HepG2 (cell line): ENCODE measurements at regions not wholly inside any gene's neighbourhood (a gene's known extent, or its start where the extent isn't known, plus 50 kb on each side); places are given as distances from the start of the nearest gene placed in this dataset.

Source experiments
- ATAC-seq: fragments of 200-7000 bp; cut with Tn5 transposase; 3 replicates; pipeline ENCODE4 v1.9.1; 2020; ENCODE audit warnings: mild to moderate bottlenecking, moderate library complexity
- BruUV-seq: library from RNA; stranded (reverse); fragments of 400-500 nt; replicated peaks from 2 replicates; lab custom pipeline; 2021; lab: Mats Ljungman, UMichigan
- CTCF ChIA-PET: fragments of 300-600 bp; formaldehyde crosslinking; extraction: SDS; loops from one replicate; lab custom pipeline; 2021; ENCODE audit warnings: low total read pairs, inconsistent platforms, low intra/inter-chr PET ratio; lab: Yijun Ruan, JAX
- POLR2A ChIA-PET: fragments of 350-600 bp; sonication (Branson Sonifier 250); formaldehyde crosslinking; loops from one replicate; lab custom pipeline; 2020; ENCODE audit warnings: antibody characterized with exemption, inconsistent platforms; lab: Yijun Ruan, JAX
- DNase-seq: peaks from one replicate; pipeline ENCODE4 v3.0.0-alpha.2; 2015; ENCODE audit warnings: low spot score
- FAIRE-seq: peaks from 3 replicates; lab custom pipeline; 2011; peaks lifted over from hg19 to GRCh38; lab: Jason Lieb, UNC
- H2AFZ ChIP-seq: one replicate; pipeline ENCODE4 v1.6.1; 2011; ENCODE audit warnings: low read length, inconsistent platforms
- H3K27ac ChIP-seq: fragments of 300-600 bp; 3 replicates; pipeline ENCODE4 v1.8.0; 2011; ENCODE audit warnings: mixed run types, mild to moderate bottlenecking, mixed read lengths, low read length, inconsistent platforms; ENCODE audit not compliant: insufficient read depth; ENCODE audit errors: extremely low read length
- H3K27me3 ChIP-seq, 2 experiments: fragments of 200-600 bp in 1 of 2; 2 replicates in 1 of 2; 3 replicates in 1 of 2; pipeline versions ENCODE4 v1.6.0 to v1.8.0; 2011; ENCODE audit warnings: low read length in 2 of 2, mild to moderate bottlenecking in 2 of 2, moderate library complexity in 2 of 2, inconsistent platforms in 1 of 2; ENCODE audit not compliant: insufficient read depth in 2 of 2, control insufficient read depth in 1 of 2
- H3K36me3 ChIP-seq, 2 experiments: fragments of 200-600 bp in 1 of 2; replicated peaks in 1 of 2; 2 replicates in 1 of 2; 3 replicates in 1 of 2; pipeline versions ENCODE4 v1.5.1 to v1.8.0; 2011; ENCODE audit warnings: low read length in 2 of 2, inconsistent platforms in 1 of 2; ENCODE audit not compliant: insufficient read depth in 2 of 2, control insufficient read depth in 1 of 2
- H3K4me1 ChIP-seq: 2 replicates; pipeline ENCODE4 v1.5.1; 2012; ENCODE audit warnings: low read length, inconsistent platforms; ENCODE audit not compliant: insufficient read depth
- H3K4me2 ChIP-seq: 2 replicates; pipeline ENCODE4 v1.6.0; 2011; ENCODE audit warnings: low read depth, low read length, inconsistent platforms
- H3K4me3 ChIP-seq, 3 experiments: fragments of 200-600 bp in 1 of 3; sonication (generic), shearing (Covaris generic) in 1 of 3; replicated peaks in 1 of 3; 2 replicates each; pipeline ENCODE4 v1.5.1; 2011 to 2016; ENCODE audit warnings: low read length in 3 of 3, inconsistent platforms in 2 of 3, low read depth in 2 of 3, mild to moderate bottlenecking in 2 of 3, control low read depth in 1 of 3, mixed read lengths in 1 of 3; ENCODE audit not compliant: insufficient read depth in 1 of 3
- H3K79me2 ChIP-seq: one replicate; pipeline ENCODE4 v1.6.1; 2011; ENCODE audit warnings: low read length, inconsistent platforms; ENCODE audit not compliant: insufficient read depth
- H3K9ac ChIP-seq: 2 replicates; pipeline ENCODE4 v1.6.0; 2011; ENCODE audit warnings: mild to moderate bottlenecking, low read depth, low read length, inconsistent platforms; ENCODE audit not compliant: insufficient read depth
- H3K9me3 ChIP-seq: 2 replicates; pipeline ENCODE4 v1.5.1; 2012; ENCODE audit warnings: mild to moderate bottlenecking, low read length
- H4K20me1 ChIP-seq: 2 replicates; pipeline ENCODE4 v1.6.0; 2011; ENCODE audit warnings: inconsistent platforms, mild to moderate bottlenecking, low read length, moderate library complexity; ENCODE audit not compliant: insufficient read depth
- FOXK2 ChIP-seq: fragments of 450-650 bp; IDR thresholded peaks from 2 replicates; pipeline ENCODE4 v1.6.1; 2016
- GATAD2A ChIP-seq: IDR thresholded peaks from 2 replicates; pipeline ENCODE4 v1.6.1; 2016
- GLI4 ChIP-seq: sonication (generic); formaldehyde crosslinking; IDR thresholded peaks from 2 replicates; pipeline ENCODE4 v1.5.1; 2020; ENCODE audit warnings: missing genetic modification reagents, mild to moderate bottlenecking, moderate library complexity, borderline replicate concordance
- MYC ChIP-seq: sonication (generic); formaldehyde crosslinking; IDR thresholded peaks from 2 replicates; pipeline ENCODE4 v1.9.0; 2021; ENCODE audit warnings: missing genetic modification reagents, borderline replicate concordance
- NFE2L1 ChIP-seq: sonication (generic); formaldehyde crosslinking; IDR thresholded peaks from 2 replicates; pipeline ENCODE4 v1.4.0; 2020; ENCODE audit warnings: missing genetic modification reagents, mild to moderate bottlenecking, borderline replicate concordance
- PITX1 ChIP-seq: sonication (generic); formaldehyde crosslinking; IDR thresholded peaks from 2 replicates; pipeline ENCODE4 v1.5.1; 2020; ENCODE audit warnings: mild to moderate bottlenecking, missing genetic modification reagents
- PTBP1 ChIP-seq: fragments of 200-400 bp; formaldehyde crosslinking; IDR thresholded peaks from 2 replicates; pipeline ENCODE4 v1.6.1; 2018; ENCODE audit warnings: low read length, low read depth; ENCODE audit not compliant: poor library complexity, severe bottlenecking
- SRSF4 ChIP-seq: fragments of 200-400 bp; formaldehyde crosslinking; IDR thresholded peaks from one replicate; pipeline ENCODE4 v1.6.1; 2018; ENCODE audit warnings: mild to moderate bottlenecking, low read depth, low read length, moderate library complexity; ENCODE audit not compliant: poor library complexity, severe bottlenecking
- WIZ ChIP-seq: sonication (generic); formaldehyde crosslinking; IDR thresholded peaks from 2 replicates; pipeline ENCODE4 v1.5.1; 2020; ENCODE audit warnings: mild to moderate bottlenecking, missing genetic modification reagents
- ZBTB14 ChIP-seq: sonication (generic); formaldehyde crosslinking; IDR thresholded peaks from 2 replicates; pipeline ENCODE4 v1.4.0; 2020; ENCODE audit warnings: missing genetic modification reagents
- ZNF260 ChIP-seq: sonication (generic); formaldehyde crosslinking; IDR thresholded peaks from 2 replicates; pipeline ENCODE4 v1.4.0; 2020; ENCODE audit warnings: missing genetic modification reagents, low read depth, mild to moderate bottlenecking, borderline replicate concordance
- ZNF513 ChIP-seq: sonication (generic); formaldehyde crosslinking; conservative IDR thresholded peaks from 2 replicates; pipeline ENCODE4 v1.5.0; 2020; ENCODE audit warnings: missing genetic modification reagents
- ZNF644 ChIP-seq: IDR thresholded peaks from 2 replicates; pipeline ENCODE4 v1.6.1; 2016; ENCODE audit warnings: low read depth
- ZNF672 ChIP-seq: sonication (generic); formaldehyde crosslinking; IDR thresholded peaks from 2 replicates; pipeline ENCODE4 v1.8.1; 2022; ENCODE audit warnings: missing genetic modification reagents
- ZSCAN31 ChIP-seq: sonication (generic); formaldehyde crosslinking; IDR thresholded peaks from 2 replicates; pipeline ENCODE4 v1.5.0; 2020; ENCODE audit warnings: low read depth, mild to moderate bottlenecking, missing genetic modification reagents
- WGBS: methylation state at CpG from one replicate; pipeline ENCODE4 v1.1.6; 2017; ENCODE audit warnings: low lambda C conversion rate; 5-methylcytosine and 5-hydroxymethylcytosine counted together
- in situ Hi-C: cut with HindIII; loops from 2 replicates; pipeline ENCODE4 v1.10.0; 2017; ENCODE audit warnings: low pct_unique_long_range_greater_than_20kb; ENCODE audit not compliant: extremely low pct_ligation_motif_present
- intact Hi-C: fragments of 100-400 bp; cut with micrococcal nuclease; formaldehyde crosslinking; loops from one replicate; pipeline ENCODE4 v1.10.0; 2022; ENCODE audit not compliant: unreplicated experiment
- TF ChIP-seq, protein P1 (sequence below): fragments of 450-650 bp; IDR thresholded peaks from 2 replicates; pipeline ENCODE4 v1.6.1; 2016
- TF ChIP-seq, protein P2 (sequence below): IDR thresholded peaks from 2 replicates; pipeline ENCODE4 v1.6.1; 2018; ENCODE audit warnings: missing genetic modification reagents, mild to moderate bottlenecking, missing compliant biosample characterization

DNA sequence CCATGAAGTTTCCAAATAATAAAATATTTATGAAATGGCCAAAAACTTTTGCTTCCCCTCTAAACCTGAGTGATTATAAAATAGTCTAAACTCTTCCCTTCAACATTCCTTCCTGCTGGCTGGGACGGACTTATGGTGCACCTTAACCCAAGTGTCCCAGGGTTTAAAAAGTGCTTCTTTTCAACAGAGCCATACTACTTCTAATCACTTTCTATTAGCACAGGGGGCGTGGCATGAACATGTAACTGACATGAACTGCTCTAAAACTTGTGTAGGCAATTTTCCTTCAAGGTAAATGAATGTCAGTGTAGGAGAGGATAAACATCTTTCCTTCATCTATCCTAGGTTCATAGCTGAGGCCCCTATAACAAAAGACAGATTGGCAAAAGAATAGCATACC is 163.6 kb upstream of the RIMS1 start:
- Histone ChIP-seq H2AFZ (no peak overlapping the region), H4K20me1 (no peaks in the 10 kb centered on the region), H3K4me2 (no peak overlapping the region), H3K36me3 (no peaks in the 10 kb centered on the region), H3K9ac (no peak overlapping the region), H3K4me1 (no peaks in the 10 kb centered on the region), H3K79me2 (no peaks in the 10 kb centered on the region), H3K9me3 (no peaks in the 10 kb centered on the region), H3K27ac (no peak overlapping the region), H3K27me3 (no peaks in the 10 kb centered on the region), H3K4me3 (no peak overlapping the region)
- FAIRE-seq, result no peak
- TF ChIP-seq GLI4 (CRISPR knock-in tag) (no peak), PITX1 (CRISPR knock-in tag) (no peak), PTBP1 (no peak), SRSF4 (no peak), MYC (CRISPR knock-in tag) (no peak), ZNF513 (CRISPR knock-in tag) (no peak), GATAD2A (CRISPR knock-in tag) (no peak), ZNF672 (no peak), ZNF644 (CRISPR knock-in tag) (no peak), ZSCAN31 (CRISPR knock-in tag) (no peak), FOXK2 (no peak), NFE2L1 (no peak), WIZ (no peak), ZBTB14 (no peak), ZNF260 (CRISPR knock-in tag) (no peak)
- TF ChIP-seq, protein P1, sequence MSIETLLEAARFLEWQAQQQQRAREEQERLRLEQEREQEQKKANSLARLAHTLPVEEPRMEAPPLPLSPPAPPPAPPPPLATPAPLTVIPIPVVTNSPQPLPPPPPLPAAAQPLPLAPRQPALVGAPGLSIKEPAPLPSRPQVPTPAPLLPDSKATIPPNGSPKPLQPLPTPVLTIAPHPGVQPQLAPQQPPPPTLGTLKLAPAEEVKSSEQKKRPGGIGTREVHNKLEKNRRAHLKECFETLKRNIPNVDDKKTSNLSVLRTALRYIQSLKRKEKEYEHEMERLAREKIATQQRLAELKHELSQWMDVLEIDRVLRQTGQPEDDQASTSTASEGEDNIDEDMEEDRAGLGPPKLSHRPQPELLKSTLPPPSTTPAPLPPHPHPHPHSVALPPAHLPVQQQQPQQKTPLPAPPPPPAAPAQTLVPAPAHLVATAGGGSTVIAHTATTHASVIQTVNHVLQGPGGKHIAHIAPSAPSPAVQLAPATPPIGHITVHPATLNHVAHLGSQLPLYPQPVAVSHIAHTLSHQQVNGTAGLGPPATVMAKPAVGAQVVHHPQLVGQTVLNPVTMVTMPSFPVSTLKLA, result no peak
- TF ChIP-seq, protein P2, sequence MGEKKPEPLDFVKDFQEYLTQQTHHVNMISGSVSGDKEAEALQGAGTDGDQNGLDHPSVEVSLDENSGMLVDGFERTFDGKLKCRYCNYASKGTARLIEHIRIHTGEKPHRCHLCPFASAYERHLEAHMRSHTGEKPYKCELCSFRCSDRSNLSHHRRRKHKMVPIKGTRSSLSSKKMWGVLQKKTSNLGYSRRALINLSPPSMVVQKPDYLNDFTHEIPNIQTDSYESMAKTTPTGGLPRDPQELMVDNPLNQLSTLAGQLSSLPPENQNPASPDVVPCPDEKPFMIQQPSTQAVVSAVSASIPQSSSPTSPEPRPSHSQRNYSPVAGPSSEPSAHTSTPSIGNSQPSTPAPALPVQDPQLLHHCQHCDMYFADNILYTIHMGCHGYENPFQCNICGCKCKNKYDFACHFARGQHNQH (CRISPR knock-in tag), result no peak
- 0% methylated on average over 2 of the region's 2 CpGs for WGBS
- POLR2A ChIA-PET, result no interaction called here
- no TSS peak for BruUV-seq
- in situ Hi-C loops (no loop called here), intact Hi-C loops (no loop called here)
- CTCF ChIA-PET, result no interaction called here
- no peak for ATAC-seq
- DNase-seq, result no peak
